NT2/D1 (cell line): ENCODE measurements at regions not wholly inside any gene's neighbourhood (a gene's known extent, or its start where the extent isn't known, plus 50 kb on each side); places are given as distances from the start of the nearest gene placed in this dataset.

Source experiments
- DNase-seq: peaks from one replicate; pipeline ENCODE4 v3.0.0-alpha.2; 2011; ENCODE audit warnings: low read depth, low spot score
- H3K27me3 ChIP-seq: 2 replicates; pipeline ENCODE4 v1.6.0; 2011; ENCODE audit warnings: mild to moderate bottlenecking; ENCODE audit not compliant: insufficient read length, insufficient read depth
- H3K36me3 ChIP-seq: 2 replicates; pipeline ENCODE4 v1.6.1; 2011; ENCODE audit warnings: mild to moderate bottlenecking, low read length, mixed read lengths; ENCODE audit not compliant: insufficient read depth, insufficient read length
- H3K4me1 ChIP-seq: 2 replicates; pipeline ENCODE4 v1.5.1; 2011; ENCODE audit not compliant: insufficient read depth, insufficient read length
- H3K4me3 ChIP-seq: 2 replicates; pipeline ENCODE4 v1.5.1; 2011; ENCODE audit warnings: low read depth; ENCODE audit not compliant: insufficient read length
- H3K9ac ChIP-seq: 2 replicates; pipeline ENCODE4 v1.6.0; 2011; ENCODE audit warnings: low read depth; ENCODE audit not compliant: insufficient read length
- H3K9me3 ChIP-seq: 2 replicates; pipeline ENCODE4 v1.5.1; 2011; ENCODE audit warnings: mild to moderate bottlenecking, low read length; ENCODE audit not compliant: insufficient read depth
- SUZ12 ChIP-seq: IDR thresholded peaks from 2 replicates; pipeline ENCODE4 v1.6.1; 2011; ENCODE audit not compliant: insufficient read length, insufficient read depth; ENCODE audit errors: extremely low read depth
- YY1 ChIP-seq: IDR thresholded peaks from 2 replicates; pipeline ENCODE4 v1.6.1; 2011; ENCODE audit not compliant: insufficient read length, insufficient read depth
- ZNF274 ChIP-seq: IDR thresholded peaks from 2 replicates; pipeline ENCODE4 v1.6.1; 2011; ENCODE audit warnings: mild to moderate bottlenecking, low read depth, low read length

- H3K9me3 ChIP-seq = no peaks in the 10 kb centered on the region
- no peaks in the 10 kb centered on the region for H3K36me3 ChIP-seq
- DNase-seq = no peak
- no peaks in the 10 kb centered on the region for H3K4me1 ChIP-seq
- H3K9ac ChIP-seq = no peak overlapping the region
- no peaks in the 10 kb centered on the region for H3K27me3 ChIP-seq
- no peak for TF ChIP-seq YY1
- no peak for TF ChIP-seq SUZ12
- no peak for TF ChIP-seq ZNF274
- H3K4me3 ChIP-seq = no peak overlapping the region
Measured at GRCh38 chr1:220999872-221000863, 120.9 kb downstream of the HLX start.

- Histone ChIP-seq H3K36me3 (no peaks in the 10 kb centered on the region), H3K9ac (no peak overlapping the region), H3K4me1 (no peaks in the 10 kb centered on the region), H3K4me3 (no peak overlapping the region), H3K9me3 (no peaks in the 10 kb centered on the region), H3K27me3 (no peaks in the 10 kb centered on the region)
- DNase-seq = no peak
- TF ChIP-seq SUZ12 (no peak), YY1 (no peak), ZNF274 (no peak)
Measured at GRCh38 chr1:221001167-221001566, 121.9 kb downstream of the HLX start.

DNA sequence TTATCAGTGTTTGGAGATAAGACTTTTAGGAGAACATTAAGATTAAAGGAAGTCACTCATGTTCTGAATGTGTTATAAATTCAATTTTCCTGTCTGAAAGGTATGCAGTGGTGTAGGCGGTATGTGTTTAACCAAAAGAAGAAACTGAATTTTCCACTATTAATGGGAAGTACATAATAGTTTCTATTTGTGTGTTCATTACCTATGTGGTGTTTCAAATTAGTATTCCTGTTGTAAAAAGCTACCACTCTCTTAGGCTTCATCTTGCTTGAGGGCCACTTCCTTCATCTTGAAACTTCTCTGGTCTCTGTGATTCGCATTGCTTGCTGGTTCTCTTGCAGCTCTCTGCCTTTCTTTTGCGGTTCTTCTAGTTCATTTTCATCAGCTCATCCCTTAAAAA lies 123.4 kb downstream of the HLX start:
- Histone ChIP-seq H3K4me1 (no peaks in the 10 kb centered on the region), H3K9ac (no peak overlapping the region), H3K9me3 (no peaks in the 10 kb centered on the region), H3K36me3 (no peaks in the 10 kb centered on the region), H3K27me3 (no peaks in the 10 kb centered on the region), H3K4me3 (no peak overlapping the region)
- DNase-seq = no peak
- TF ChIP-seq YY1 = no peak
- no peak for TF ChIP-seq ZNF274
- no peak for TF ChIP-seq SUZ12

DNA sequence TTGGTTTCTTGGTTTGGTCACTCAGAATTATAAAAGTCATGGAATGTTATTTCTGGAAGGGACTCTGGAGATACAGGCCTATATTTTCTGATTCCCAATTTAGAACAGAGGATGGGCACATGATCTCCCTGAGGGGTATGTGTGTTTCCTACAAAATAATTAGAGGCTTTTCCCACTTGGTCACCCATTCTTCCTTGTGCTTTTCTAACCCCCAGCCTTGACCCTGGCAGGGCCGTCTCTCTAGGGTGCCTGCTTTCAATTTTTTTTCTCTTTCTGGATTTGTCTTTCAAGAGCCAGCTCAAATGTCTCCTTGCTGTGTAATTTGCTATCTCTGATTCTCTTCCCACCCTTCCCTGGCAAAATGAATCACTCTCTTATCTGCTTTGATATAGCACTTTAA lies 131.9 kb downstream of the HLX start:
- DNase-seq = no peak
- TF ChIP-seq ZNF274 = no peak
- TF ChIP-seq YY1 = no peak
- TF ChIP-seq SUZ12 = no peak
- Histone ChIP-seq H3K4me3 (no peak overlapping the region), H3K9ac (no peak overlapping the region), H3K9me3 (no peaks in the 10 kb centered on the region), H3K27me3 (no peaks in the 10 kb centered on the region), H3K4me1 (no peaks in the 10 kb centered on the region), H3K36me3 (no peaks in the 10 kb centered on the region)

DNA sequence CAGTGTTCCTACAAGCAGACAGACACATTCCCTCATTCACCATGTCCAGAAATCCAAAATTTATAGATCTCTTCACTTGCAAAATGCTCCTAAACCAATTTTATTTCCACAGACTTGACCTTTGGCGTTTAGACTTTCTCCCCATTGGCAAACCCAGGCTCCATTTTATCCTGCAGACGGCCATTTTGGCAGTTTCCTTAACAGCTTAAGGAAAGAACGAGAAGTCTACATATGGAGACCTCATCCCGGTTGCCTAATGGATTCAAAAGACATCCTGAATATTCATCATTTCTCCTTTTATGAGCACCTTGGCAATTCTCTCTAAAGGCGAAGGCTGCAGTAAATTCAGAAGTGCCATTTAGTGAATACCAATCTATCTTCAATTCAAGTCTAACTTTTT lies 132.9 kb downstream of the HLX start:
- H3K9me3 ChIP-seq = no peaks in the 10 kb centered on the region
- H3K9ac ChIP-seq = no peak overlapping the region
- no peak for TF ChIP-seq YY1
- TF ChIP-seq SUZ12 = no peak
- no peak for TF ChIP-seq ZNF274
- H3K36me3 ChIP-seq = no peaks in the 10 kb centered on the region
- H3K4me1 ChIP-seq = no peaks in the 10 kb centered on the region
- no peak for DNase-seq
- no peaks in the 10 kb centered on the region for H3K27me3 ChIP-seq
- H3K4me3 ChIP-seq = no peak overlapping the region

DNA sequence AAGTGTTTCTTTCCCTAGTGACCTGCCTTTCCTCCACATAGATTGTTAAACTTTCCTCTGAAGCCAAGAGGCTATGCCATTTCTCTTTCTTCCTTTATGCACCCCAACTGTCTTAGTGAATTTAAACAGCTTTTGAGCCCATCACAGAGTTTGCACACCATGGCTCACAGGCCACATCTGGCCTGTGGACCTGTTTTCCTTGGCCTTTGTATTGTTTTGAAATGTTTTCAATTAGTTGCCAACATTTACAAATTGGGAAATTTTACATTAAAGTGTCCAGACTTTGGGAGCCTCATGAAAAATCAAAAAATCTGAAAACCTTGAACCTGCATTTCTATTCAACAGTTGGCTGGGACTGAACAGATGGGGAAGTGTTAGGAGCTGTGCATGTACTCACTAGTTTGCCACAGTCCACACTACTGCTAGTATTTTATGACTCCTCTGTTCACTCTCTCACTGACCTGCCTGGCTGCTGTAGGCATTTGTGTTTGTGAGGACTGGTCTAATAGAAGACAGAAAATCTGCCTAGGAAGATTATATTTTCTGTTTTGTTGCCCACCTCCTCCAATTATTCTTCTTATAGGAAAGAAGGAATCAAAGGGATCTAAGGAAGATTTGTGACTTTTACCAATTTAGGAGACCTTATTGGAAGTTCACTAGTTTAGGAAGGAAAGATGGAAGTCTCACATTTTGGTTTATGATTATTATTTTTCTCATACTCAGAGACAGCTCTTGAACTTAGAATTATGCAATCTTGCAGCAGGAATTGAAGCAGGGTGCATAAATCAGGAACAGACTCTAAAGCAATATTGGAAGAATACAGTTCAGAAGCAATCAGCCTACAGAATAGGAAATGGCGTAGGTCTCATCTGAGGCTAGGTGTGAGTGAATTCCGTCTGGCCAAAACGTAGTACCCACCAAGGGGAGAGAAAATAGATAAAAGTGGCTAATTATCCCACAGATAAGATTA lies 134.7 kb downstream of the HLX start:
- no peaks in the 10 kb centered on the region for H3K27me3 ChIP-seq
- no peak overlapping the region for H3K4me3 ChIP-seq
- TF ChIP-seq SUZ12 = no peak
- no peak for TF ChIP-seq YY1
- no peak for TF ChIP-seq ZNF274
- no peaks in the 10 kb centered on the region for H3K36me3 ChIP-seq
- DNase-seq = no peak
- H3K4me1 ChIP-seq = no peaks in the 10 kb centered on the region
- no peaks in the 10 kb centered on the region for H3K9me3 ChIP-seq
- no peak overlapping the region for H3K9ac ChIP-seq
